ENCODE measurements at regions not wholly inside any gene's neighbourhood (a gene's known extent, or its start where the extent isn't known, plus 50 kb on each side); places are given as distances from the start of the nearest gene placed in this dataset.

DNA sequence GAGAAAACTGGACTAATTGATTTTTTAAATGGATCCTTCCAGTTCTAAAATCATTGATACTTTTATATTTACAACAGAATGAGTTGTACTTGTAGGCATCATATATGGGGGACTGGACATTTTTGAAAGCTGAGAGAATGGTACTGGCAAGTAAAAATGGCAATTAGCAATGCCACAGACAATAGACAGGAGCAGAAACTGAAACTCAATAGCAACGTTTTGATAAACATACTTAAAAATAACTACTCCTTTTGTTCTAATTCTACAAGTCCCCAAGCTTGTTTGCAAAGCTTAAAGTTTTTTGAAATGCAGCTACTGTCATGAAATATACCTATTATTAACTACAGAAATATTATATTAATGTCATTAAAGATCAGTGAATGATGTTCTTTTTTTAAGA lies 52.8 kb upstream of the FBXL7 start:
- Histone ChIP-seq H3K4me1 (ENCODE audit: control insufficient read depth, extremely low read depth, insufficient read depth, low read length) (no peaks in the 10 kb centered on the region), H3K9me3 (ENCODE audit: control insufficient read depth, insufficient read depth, low read depth, low read length) (no peaks in the 10 kb centered on the region), H3K27me3 (ENCODE audit: control insufficient read depth, insufficient read depth, low read length) (no peaks in the 10 kb centered on the region), H4K20me1 (ENCODE audit: control insufficient read depth, extremely low read depth, insufficient read depth, low read length) (no peaks in the 10 kb centered on the region), H3K36me3 (ENCODE audit: control insufficient read depth, insufficient read depth, low read length) (no peaks in the 10 kb centered on the region), H3K79me2 (ENCODE audit: control insufficient read depth, insufficient read depth, low read length) (no peaks in the 10 kb centered on the region), H3K27ac (ENCODE audit: insufficient read depth, low read length) (no peak overlapping the region), H3K9ac (ENCODE audit: insufficient read depth, low read length) (no peak overlapping the region), H2AFZ (ENCODE audit: low read length) (no peak overlapping the region), H3K4me2 (ENCODE audit: extremely low read depth, insufficient read depth, low read length) (no peak overlapping the region), H3K4me3 (replicated peaks in 1 of 4; ENCODE audit: control extremely low read depth in 1 of 4, insufficient read depth in 1 of 4, low read depth in 3 of 4, low read length in 4 of 4) (no peak overlapping the region)
- no peak for DNase-seq (ENCODE audit: low read depth in 2 of 2)
- no peak for TF ChIP-seq EZH2 (IDR thresholded peaks at IDR 0.05; ENCODE audit: low read length, missing control alignments)
- TF ChIP-seq, protein P1, sequence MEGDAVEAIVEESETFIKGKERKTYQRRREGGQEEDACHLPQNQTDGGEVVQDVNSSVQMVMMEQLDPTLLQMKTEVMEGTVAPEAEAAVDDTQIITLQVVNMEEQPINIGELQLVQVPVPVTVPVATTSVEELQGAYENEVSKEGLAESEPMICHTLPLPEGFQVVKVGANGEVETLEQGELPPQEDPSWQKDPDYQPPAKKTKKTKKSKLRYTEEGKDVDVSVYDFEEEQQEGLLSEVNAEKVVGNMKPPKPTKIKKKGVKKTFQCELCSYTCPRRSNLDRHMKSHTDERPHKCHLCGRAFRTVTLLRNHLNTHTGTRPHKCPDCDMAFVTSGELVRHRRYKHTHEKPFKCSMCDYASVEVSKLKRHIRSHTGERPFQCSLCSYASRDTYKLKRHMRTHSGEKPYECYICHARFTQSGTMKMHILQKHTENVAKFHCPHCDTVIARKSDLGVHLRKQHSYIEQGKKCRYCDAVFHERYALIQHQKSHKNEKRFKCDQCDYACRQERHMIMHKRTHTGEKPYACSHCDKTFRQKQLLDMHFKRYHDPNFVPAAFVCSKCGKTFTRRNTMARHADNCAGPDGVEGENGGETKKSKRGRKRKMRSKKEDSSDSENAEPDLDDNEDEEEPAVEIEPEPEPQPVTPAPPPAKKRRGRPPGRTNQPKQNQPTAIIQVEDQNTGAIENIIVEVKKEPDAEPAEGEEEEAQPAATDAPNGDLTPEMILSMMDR (conservative IDR thresholded peaks at IDR 0.05 in 1 of 2, IDR thresholded peaks at IDR 0.05 in 1 of 2; ENCODE audit: low read depth in 1 of 2, low read length in 2 of 2) = no peak

DNA sequence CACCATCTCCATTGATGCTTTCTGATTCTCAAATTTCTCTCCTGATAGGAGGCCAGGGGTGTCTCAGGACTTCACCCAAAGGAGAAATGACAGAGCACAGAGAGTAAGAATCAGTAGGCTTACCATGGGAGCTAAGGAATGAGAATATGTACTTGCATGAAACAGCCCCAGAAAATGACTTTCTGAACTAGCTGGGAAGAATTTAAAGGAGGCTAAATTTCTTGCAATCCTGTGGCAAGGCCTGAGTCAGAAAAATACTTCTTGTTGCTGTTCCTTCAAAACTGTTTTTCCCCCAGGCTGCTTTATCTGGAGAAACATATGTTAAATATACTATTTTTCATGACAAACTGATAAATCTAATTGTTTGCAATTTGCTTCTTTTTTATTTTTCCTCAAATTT lies 53.4 kb upstream of the FBXL7 start:
- no peak overlapping the region for H2AFZ ChIP-seq (ENCODE audit: low read length)
- no peak overlapping the region for H3K9ac ChIP-seq (ENCODE audit: insufficient read depth, low read length)
- no peak overlapping the region for H3K4me2 ChIP-seq (ENCODE audit: extremely low read depth, insufficient read depth, low read length)
- H4K20me1 ChIP-seq (ENCODE audit: control insufficient read depth, extremely low read depth, insufficient read depth, low read length) = no peaks in the 10 kb centered on the region
- no peaks in the 10 kb centered on the region for H3K9me3 ChIP-seq (ENCODE audit: control insufficient read depth, insufficient read depth, low read depth, low read length)
- no peak for TF ChIP-seq EZH2 (IDR thresholded peaks at IDR 0.05; ENCODE audit: low read length, missing control alignments)
- TF ChIP-seq, protein P1 (conservative IDR thresholded peaks at IDR 0.05 in 1 of 2, IDR thresholded peaks at IDR 0.05 in 1 of 2; ENCODE audit: low read depth in 1 of 2, low read length in 2 of 2) = no peak
- no peak overlapping the region for H3K4me3 ChIP-seq (replicated peaks in 1 of 4; ENCODE audit: control extremely low read depth in 1 of 4, insufficient read depth in 1 of 4, low read depth in 3 of 4, low read length in 4 of 4)
- peak in 1 of 2 donors; percentile 72 for DNase-seq (ENCODE audit: low read depth in 2 of 2)
- no peaks in the 10 kb centered on the region for H3K36me3 ChIP-seq (ENCODE audit: control insufficient read depth, insufficient read depth, low read length)
- H3K27ac ChIP-seq (ENCODE audit: insufficient read depth, low read length) = no peak overlapping the region
- H3K79me2 ChIP-seq (ENCODE audit: control insufficient read depth, insufficient read depth, low read length) = no peaks in the 10 kb centered on the region
- no peaks in the 10 kb centered on the region for H3K4me1 ChIP-seq (ENCODE audit: control insufficient read depth, extremely low read depth, insufficient read depth, low read length)
- no peaks in the 10 kb centered on the region for H3K27me3 ChIP-seq (ENCODE audit: control insufficient read depth, insufficient read depth, low read length)

DNA sequence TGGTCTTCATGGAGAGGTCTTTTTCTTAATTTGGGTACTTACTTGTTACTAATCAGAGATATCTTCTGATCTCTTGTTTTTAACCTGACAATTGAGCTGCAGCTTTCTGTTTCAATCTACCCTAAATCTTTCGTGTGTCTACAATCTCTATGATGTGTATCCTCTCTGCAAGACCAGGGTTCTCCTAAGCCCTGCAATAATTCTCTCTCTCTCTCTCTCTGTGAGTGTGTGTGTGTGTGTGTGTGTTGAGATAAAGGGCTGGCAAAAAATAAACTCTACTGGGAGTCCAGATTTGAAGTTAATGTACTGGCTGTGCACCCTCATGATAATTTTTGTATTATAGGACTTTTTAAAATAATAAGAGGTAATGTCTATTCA lies 57.8 kb upstream of the FBXL7 start:
- Histone ChIP-seq H3K4me1 (ENCODE audit: control insufficient read depth, extremely low read depth, insufficient read depth, low read length) (no peaks in the 10 kb centered on the region), H3K4me2 (ENCODE audit: extremely low read depth, insufficient read depth, low read length) (no peak overlapping the region), H3K27ac (ENCODE audit: insufficient read depth, low read length) (no peak overlapping the region), H3K4me3 (replicated peaks in 1 of 4; ENCODE audit: control extremely low read depth in 1 of 4, insufficient read depth in 1 of 4, low read depth in 3 of 4, low read length in 4 of 4) (no peak overlapping the region), H4K20me1 (ENCODE audit: control insufficient read depth, extremely low read depth, insufficient read depth, low read length) (no peaks in the 10 kb centered on the region), H3K79me2 (ENCODE audit: control insufficient read depth, insufficient read depth, low read length) (no peaks in the 10 kb centered on the region), H3K9me3 (ENCODE audit: control insufficient read depth, insufficient read depth, low read depth, low read length) (no peaks in the 10 kb centered on the region), H2AFZ (ENCODE audit: low read length) (no peak overlapping the region), H3K9ac (ENCODE audit: insufficient read depth, low read length) (no peak overlapping the region), H3K27me3 (ENCODE audit: control insufficient read depth, insufficient read depth, low read length) (no peaks in the 10 kb centered on the region), H3K36me3 (ENCODE audit: control insufficient read depth, insufficient read depth, low read length) (no peaks in the 10 kb centered on the region)
- DNase-seq (ENCODE audit: low read depth in 2 of 2) = no peak
- TF ChIP-seq EZH2 (IDR thresholded peaks at IDR 0.05; ENCODE audit: low read length, missing control alignments) = no peak
- TF ChIP-seq, protein P1 (conservative IDR thresholded peaks at IDR 0.05 in 1 of 2, IDR thresholded peaks at IDR 0.05 in 1 of 2; ENCODE audit: low read depth in 1 of 2, low read length in 2 of 2) = no peak
